ENCODE measurements at regions not wholly inside any gene's neighbourhood (a gene's known extent, or its start where the extent isn't known, plus 50 kb on each side); places are given as distances from the start of the nearest gene placed in this dataset.
A peak's percentile ranks its signal among the peaks of the same experiment; 100 is the strongest.

DNA sequence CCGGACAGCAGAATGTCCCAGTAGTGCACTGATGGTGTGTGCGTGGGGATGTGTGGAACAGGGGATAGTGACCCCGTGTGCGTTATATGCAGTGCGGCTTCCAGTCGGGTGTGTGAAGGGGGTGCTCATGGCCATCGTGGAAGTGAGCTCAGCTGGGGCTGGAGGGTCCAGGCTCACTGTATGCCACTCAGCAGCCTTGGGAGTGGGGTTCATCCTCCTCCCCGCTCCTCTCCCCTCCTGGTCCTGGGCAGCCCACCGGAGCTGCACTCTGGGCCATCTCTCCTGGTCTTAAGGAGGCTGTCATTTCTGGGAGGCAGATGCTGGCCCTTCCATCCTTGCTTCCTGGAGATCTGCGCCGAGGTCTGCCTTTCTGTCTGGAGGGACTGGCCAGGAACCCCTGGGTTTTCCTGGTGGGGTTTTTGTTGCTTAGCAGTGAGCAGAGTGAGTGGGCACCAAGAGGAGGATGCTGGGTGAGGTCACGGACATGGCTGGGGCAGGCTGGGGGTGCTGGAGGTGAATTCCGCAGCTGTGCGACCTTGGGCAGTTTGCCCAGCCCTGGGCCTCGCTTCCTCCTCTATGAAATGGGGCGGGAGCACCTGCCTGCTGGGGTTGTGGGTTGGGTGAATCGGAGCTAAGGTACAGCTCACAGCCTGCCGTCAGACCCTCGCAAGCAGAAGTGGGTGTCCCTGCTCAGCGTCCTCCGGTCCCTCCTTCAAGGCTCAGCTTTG lies 164.1 kb downstream of the SEC14L1 start (continued):
- TF ChIP-seq, protein P1, sequence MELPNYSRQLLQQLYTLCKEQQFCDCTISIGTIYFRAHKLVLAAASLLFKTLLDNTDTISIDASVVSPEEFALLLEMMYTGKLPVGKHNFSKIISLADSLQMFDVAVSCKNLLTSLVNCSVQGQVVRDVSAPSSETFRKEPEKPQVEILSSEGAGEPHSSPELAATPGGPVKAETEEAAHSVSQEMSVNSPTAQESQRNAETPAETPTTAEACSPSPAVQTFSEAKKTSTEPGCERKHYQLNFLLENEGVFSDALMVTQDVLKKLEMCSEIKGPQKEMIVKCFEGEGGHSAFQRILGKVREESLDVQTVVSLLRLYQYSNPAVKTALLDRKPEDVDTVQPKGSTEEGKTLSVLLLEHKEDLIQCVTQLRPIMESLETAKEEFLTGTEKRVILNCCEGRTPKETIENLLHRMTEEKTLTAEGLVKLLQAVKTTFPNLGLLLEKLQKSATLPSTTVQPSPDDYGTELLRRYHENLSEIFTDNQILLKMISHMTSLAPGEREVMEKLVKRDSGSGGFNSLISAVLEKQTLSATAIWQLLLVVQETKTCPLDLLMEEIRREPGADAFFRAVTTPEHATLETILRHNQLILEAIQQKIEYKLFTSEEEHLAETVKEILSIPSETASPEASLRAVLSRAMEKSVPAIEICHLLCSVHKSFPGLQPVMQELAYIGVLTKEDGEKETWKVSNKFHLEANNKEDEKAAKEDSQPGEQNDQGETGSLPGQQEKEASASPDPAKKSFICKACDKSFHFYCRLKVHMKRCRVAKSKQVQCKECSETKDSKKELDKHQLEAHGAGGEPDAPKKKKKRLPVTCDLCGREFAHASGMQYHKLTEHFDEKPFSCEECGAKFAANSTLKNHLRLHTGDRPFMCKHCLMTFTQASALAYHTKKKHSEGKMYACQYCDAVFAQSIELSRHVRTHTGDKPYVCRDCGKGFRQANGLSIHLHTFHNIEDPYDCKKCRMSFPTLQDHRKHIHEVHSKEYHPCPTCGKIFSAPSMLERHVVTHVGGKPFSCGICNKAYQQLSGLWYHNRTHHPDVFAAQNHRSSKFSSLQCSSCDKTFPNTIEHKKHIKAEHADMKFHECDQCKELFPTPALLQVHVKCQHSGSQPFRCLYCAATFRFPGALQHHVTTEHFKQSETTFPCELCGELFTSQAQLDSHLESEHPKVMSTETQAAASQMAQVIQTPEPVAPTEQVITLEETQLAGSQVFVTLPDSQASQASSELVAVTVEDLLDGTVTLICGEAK (IDR thresholded peaks at IDR 0.05) = no peak
- TF ChIP-seq, protein P1 (CRISPR knock-in tag; IDR thresholded peaks at IDR 0.05) = no peak
- TF ChIP-seq DPF2 (CRISPR knock-in tag; IDR thresholded peaks at IDR 0.05; ENCODE audit: borderline replicate concordance, low read depth) (peak; percentile 68; the same call in 1 of the 2 replicates), ZNF501 (CRISPR knock-in tag; IDR thresholded peaks at IDR 0.05) (peak; percentile 63; the same call in 1 of the 2 replicates), LCORL (IDR thresholded peaks at IDR 0.05) (no peak), LCORL (CRISPR knock-in tag; IDR thresholded peaks at IDR 0.05) (peak; percentile 94), ZNF331 (CRISPR knock-in tag; IDR thresholded peaks at IDR 0.05) (no peak; the same call in 1 of the 2 replicates), NR2F6 (IDR thresholded peaks at IDR 0.05) (peak; percentile 74), NR2F6 (CRISPR knock-in tag; IDR thresholded peaks at IDR 0.05) (peak; percentile 95), SMAD1 (CRISPR knock-in tag; IDR thresholded peaks at IDR 0.05; ENCODE audit: borderline replicate concordance, low read depth) (peak; percentile 36; the same call in 1 of the 2 replicates), SIX1 (CRISPR knock-in tag; IDR thresholded peaks at IDR 0.05; ENCODE audit: borderline replicate concordance) (no peak), HOXA7 (CRISPR knock-in tag; IDR thresholded peaks at IDR 0.05) (no peak), SP5 (CRISPR knock-in tag; IDR thresholded peaks at IDR 0.05; ENCODE audit: borderline replicate concordance, low read depth) (peak; percentile 83), GATA4 (IDR thresholded peaks at IDR 0.05; ENCODE audit: borderline replicate concordance, low read depth) (0 out of 2 replicates have a peak, but pooled peaks have one; percentile 34), SAP130 (CRISPR knock-in tag; IDR thresholded peaks at IDR 0.05; ENCODE audit: low read depth) (peak; percentile 84), ZFP82 (CRISPR knock-in tag; IDR thresholded peaks at IDR 0.05; ENCODE audit: borderline replicate concordance) (no peak)
- TF ChIP-seq, protein P2, sequence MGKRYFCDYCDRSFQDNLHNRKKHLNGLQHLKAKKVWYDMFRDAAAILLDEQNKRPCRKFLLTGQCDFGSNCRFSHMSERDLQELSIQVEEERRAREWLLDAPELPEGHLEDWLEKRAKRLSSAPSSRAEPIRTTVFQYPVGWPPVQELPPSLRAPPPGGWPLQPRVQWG (CRISPR knock-in tag; IDR thresholded peaks at IDR 0.05; ENCODE audit: borderline replicate concordance, low read depth) = no peak
- TF ChIP-seq, protein P3, sequence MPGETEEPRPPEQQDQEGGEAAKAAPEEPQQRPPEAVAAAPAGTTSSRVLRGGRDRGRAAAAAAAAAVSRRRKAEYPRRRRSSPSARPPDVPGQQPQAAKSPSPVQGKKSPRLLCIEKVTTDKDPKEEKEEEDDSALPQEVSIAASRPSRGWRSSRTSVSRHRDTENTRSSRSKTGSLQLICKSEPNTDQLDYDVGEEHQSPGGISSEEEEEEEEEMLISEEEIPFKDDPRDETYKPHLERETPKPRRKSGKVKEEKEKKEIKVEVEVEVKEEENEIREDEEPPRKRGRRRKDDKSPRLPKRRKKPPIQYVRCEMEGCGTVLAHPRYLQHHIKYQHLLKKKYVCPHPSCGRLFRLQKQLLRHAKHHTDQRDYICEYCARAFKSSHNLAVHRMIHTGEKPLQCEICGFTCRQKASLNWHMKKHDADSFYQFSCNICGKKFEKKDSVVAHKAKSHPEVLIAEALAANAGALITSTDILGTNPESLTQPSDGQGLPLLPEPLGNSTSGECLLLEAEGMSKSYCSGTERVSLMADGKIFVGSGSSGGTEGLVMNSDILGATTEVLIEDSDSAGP (CRISPR knock-in tag; IDR thresholded peaks at IDR 0.05; ENCODE audit: borderline replicate concordance) = peak; percentile 60; the same call in 1 of the 2 replicates
- TF ChIP-seq, protein P4, sequence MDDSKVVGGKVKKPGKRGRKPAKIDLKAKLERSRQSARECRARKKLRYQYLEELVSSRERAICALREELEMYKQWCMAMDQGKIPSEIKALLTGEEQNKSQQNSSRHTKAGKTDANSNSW (CRISPR knock-in tag; IDR thresholded peaks at IDR 0.05; ENCODE audit: borderline replicate concordance) = no peak

Data from HepG2 (cell line).